OCI-LY1 (cell line): ENCODE measurements at regions not wholly inside any gene's neighbourhood (a gene's known extent, or its start where the extent isn't known, plus 50 kb on each side); places are given as distances from the start of the nearest gene placed in this dataset.

Source experiments
- CTCF ChIP-seq: fragments of 200-600 bp; sonication (generic), shearing (Covaris generic); IDR thresholded peaks from 2 replicates; pipeline ENCODE4 v1.5.1; 2017; ENCODE audit warnings: mild to moderate bottlenecking, antibody characterized with exemption, low read length, moderate library complexity, mixed read lengths
- EZH2 ChIP-seq: fragments of 200-600 bp; sonication (generic), shearing (Covaris generic); IDR thresholded peaks from 2 replicates; pipeline ENCODE4 v1.8.0; 2017; ENCODE audit warnings: borderline replicate concordance, mixed run types, mild to moderate bottlenecking, antibody characterized with exemption, low read length, moderate library complexity, mixed read lengths

- no peak for TF ChIP-seq CTCF
- TF ChIP-seq EZH2, result no peak
These were observed 657.3 kb downstream of the PCDH19 start for GRCh38 chrX:99752776-99753175.
